Fibroblast of gingiva (primary cell): ENCODE measurements at regions not wholly inside any gene's neighbourhood (a gene's known extent, or its start where the extent isn't known, plus 50 kb on each side); places are given as distances from the start of the nearest gene placed in this dataset.

Experiments used
- DNase-seq: peaks from one replicate; pipeline ENCODE4 v3.0.0-alpha.2; 2011; ENCODE audit warnings: low read depth

DNA sequence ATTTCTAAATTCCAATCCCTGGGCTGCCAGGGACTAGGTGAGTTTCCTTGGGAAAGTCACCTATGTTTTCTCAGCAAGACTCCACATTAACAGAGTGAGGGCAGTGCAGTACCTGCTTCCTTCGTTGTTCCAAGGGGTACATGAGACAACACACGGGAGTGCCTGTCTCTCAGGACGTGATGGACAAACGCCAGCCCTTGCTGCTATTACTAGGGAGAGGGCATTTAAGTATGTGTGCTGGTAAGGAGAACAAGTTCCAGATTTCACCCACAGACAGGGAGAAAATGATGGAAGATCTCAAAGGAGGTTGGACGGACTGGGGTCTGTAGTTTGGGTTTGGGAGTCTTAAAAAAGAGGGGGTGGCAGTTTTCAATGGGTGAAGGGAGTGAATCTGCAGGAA is 195.7 kb downstream of the HERPUD2 start:
- DNase-seq = no peak

DNA sequence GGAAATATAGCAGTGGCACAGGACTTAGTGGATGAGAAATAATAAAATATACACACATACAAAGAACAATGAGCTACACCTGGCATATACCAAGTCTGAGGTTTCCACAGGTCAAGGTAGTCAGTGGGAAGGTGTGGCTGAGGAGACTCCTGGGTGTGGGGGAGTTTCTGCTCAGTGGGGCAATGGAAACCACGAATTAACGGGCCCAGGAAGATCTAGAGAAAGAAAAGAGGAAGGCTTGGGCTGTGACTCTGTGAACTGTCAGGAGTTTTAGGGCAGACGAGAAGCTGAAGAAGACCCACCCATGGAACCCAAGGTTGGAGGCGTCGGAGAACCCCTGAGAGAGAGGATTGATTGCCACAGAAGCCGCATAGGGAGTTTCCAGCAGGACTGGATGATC is 196.5 kb downstream of the HERPUD2 start:
- no peak for DNase-seq

DNA sequence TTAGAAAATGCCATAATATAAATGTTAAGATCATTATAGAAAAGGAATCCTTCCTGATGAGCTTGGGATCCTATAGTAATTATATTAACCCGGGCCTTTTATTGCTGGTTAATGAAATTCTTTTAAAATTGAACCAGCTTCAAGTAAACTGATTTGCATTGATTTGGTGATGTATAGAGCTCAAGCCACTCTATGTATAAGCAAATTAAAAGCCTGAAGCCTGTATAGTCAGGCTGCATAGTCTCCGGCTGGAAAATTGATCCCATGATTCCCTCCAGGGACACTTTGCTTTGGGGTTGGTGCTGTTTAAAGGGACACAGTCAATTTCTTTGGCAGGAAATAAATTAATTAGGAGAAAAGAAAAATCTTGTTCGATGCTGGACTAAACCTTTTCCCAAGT is 199.1 kb downstream of the HERPUD2 start:
- no peak for DNase-seq

DNA sequence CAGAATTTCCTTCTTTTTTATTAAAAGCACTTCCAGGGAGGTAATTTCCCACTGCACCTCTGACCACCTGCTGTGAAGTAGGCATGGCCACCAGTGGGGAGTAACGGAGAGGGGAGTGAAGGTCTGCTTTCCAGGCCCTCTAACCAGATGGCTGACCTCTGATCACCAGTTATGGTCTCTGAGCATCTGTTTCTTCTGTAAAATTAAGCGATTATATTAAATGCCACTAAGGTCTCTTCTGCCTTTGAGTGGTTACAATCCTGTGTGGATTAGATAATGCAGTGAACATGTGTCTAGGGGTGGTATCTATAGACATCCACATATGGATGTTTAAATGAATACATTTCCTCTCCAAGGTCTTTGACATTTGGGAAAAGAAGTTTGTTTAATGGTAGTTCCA is 199.6 kb downstream of the HERPUD2 start:
- DNase-seq = no peak

DNA sequence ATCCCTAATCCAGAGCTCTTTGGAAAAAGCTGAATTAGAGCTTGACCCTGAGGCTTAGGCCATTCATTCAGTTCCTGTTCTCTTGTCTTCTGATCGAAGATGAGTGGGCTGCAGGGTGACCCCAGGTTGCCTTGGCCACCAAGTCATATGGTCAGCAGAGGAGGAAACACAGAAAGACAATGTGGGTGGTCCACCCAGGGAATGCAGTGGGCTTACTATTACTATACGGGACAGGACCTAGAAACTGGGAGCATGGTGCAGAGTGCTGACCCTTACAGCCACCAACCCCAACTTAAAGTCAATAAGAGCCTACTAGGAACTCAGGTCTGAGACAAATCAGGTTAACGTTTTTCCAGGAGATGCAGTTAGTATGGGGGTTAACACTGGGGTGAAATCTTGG is 200.5 kb downstream of the HERPUD2 start:
- no peak for DNase-seq

DNA sequence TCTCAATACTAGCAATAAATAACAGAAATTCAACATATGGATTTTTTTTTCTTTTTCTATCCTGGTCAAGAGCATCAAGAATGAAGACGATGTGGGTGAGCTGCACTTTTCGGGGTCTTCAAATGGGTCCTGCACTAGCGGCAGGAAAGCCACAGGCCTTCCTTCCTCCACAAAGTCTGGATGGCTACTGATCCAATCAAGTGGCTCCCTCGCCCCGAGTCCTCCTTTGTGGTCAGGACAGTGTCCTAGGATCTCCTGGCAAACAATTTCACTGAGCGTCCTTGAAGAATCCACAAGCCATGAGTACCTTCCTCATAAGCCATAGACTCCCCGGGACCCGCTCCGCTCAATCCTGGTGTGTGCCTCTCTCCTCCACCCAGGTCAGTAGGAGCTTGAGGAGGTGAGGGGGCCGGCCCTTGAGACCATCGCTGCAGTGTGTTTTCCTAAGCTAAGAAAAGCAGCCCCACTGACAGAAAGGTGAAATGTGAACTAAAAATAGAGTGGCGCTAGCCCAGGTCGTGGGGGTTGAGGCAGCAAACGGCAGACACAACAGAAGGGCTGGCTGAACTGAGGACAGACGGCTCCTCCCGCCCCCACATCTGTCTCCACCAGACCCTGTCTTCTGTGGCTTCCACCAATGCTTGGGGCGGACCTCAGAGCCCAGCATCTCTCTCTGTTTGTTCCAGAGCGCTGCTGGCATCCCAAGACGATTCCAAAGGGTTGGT is 202.3 kb downstream of the HERPUD2 start:
- no peak for DNase-seq

DNA sequence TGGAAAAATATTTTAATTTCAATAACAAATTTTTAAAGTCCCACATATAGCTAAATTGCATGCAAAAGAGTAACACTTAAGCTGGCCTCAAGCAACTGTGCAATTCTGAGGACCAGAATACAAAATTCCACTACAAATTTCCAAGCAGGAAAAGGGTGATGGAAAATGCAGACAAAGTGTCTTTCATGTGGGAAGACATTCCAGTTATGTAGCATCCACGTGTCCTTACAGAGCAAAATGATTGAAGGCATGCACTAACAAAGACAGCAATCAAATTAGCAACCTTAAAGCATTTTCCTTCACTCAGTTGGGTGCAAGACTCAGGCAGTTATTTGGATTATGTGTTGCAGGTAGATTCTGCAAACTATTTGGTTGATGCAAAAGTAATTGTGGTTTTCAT is 203.7 kb downstream of the HERPUD2 start:
- DNase-seq = no peak

DNA sequence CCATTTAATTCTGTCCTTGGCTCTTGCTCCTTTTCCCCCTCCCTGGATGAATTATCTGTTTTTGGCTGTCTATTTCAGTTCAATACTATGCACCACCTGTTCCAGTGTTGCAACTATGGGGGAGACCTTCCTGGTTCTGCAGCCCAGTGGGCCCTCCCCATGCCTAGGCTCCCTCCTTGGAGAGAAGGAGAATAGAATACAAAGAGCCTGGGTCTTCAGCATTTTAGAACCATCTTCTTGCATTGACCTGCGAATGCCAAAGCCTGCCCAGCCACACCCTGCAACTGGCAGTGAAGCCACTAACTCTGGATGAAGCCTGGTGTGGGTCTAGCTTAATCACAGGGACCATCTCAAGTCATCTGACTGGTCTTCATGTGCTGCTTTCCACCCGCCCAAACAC is 207.1 kb downstream of the HERPUD2 start:
- no peak for DNase-seq

DNA sequence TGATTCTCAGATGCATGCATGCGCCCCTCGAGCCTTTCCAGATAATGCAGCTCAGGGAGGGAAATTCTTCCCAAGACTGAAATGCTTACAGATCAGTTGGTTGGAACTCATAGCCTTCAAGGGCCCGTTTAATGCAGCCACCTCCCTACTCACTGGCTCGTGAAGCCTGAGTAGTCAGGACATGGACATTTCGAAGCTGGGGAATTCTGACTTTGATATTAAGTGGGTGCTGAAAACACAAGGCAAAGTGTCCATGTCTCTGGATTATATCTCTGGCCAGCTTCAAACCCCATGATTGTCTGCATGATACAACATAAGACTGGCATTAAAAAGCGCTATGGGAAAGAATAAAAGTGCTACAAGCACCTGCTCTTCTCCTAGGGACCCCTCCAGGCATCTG is 207.5 kb downstream of the HERPUD2 start:
- no peak for DNase-seq

DNA sequence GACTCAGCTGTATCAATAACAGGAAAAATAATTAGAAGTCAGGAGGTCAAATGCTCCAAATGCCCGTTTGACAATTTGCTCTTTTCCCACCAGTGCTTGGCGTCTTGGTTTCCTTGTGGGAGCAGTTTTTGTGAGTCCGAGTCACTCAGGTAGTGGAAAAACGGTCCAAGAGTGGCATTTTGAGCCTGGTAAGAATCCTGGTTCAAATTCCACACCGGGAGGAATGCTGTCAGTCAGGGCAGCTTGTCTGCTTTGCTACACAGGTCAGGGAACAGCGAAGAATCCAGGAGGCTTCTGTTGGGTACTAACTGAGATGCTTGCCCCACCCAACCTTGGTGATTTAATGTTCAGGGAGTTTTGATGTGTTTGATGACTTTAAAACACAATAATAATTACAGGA is 209.5 kb downstream of the HERPUD2 start:
- no peak for DNase-seq

DNA sequence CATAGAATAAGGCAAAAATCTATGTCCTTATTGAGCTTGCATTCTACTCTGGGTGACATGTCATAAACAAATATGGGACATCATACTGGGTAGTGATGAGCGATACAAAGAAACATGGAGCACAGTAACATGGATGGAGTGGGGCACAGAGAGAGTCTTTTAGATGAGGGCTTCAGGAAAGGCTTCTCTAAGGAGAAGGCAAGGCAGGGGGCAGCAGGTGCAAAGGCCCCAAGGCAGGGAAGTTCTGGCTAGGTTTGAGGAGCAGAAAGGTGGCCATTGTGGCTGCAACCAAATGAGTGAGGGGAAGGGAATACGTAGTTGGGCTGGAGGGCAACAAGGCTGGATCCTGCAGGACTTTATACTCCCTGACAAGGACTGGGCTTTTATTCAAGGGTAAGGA is 211.4 kb downstream of the HERPUD2 start:
- DNase-seq = no peak

DNA sequence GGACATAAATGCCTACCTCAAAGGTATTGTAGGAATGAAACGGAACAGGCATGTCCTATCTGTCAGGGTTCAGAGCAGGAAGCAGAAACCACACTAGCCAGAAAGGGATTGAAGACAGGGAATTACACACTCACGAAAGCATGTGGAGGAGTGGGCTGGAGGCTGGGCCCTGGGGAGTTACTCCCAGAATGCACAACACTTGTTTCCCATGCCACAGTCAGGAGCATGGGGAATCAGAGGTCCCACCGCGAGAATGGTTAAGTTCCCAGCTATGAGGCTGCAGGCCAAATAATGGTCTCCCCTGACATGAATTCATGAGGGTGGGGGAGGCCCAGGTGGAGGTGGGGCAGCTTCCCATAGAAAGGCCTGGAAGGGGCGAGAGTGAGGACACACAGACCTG is 212.7 kb downstream of the HERPUD2 start:
- DNase-seq = no peak

DNA sequence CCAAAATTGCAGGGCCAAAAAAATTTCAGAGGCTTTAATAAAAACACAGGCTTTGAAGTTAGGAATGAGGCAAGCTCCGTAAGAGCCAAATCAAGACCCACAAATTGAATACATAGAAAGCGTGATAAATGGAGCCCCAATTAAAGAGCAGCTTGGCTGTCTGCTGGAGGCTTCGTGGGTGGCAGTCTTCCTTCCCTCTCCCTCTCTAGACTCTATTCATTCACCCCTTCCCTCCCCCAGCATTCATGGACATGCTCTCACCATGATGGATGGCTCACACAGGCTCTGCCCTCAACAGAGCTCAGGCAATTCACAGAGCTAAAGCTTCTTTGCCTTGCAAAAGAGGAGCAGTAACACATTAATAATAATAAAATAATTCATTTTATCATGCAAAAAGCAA is 214.1 kb downstream of the HERPUD2 start:
- no peak for DNase-seq

DNA sequence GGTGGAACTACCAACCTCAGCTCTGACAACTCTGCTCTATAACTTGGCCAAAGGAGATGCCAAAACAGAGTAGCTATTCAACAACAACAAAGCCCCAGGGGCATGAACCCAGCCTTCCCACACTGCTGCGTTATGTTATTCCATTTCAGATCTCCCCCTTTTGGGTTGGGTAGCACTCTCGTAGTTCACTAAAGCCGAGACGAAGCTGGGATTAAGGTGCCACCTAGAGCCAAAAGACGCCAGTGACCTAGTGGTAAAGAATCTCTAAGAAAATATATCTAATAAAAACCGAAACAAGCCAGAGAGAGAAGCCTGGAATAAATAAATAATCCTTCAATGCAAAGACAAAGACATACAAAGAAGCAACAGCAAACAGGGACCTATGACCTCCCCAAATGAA is 217.3 kb downstream of the HERPUD2 start:
- DNase-seq = no peak

DNA sequence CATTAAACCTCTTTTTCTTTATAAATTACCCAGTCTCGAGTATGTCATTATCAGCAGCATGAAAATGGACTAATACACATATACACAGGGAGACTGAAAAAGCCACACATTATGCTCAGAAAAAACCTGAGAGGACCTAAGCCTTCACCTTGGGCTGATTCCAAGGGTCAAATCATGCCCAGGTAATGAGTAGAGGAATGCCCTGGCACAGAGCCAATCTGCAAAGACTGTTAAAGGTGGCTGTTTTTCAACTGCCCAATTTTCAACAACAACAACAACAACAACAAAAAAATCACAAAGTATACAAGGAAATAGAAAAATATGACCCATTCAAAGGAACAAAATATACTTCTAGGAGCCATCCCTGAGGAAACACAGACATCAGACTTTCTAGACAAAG is 220.2 kb upstream of the TBX20 start:
- DNase-seq = no peak

DNA sequence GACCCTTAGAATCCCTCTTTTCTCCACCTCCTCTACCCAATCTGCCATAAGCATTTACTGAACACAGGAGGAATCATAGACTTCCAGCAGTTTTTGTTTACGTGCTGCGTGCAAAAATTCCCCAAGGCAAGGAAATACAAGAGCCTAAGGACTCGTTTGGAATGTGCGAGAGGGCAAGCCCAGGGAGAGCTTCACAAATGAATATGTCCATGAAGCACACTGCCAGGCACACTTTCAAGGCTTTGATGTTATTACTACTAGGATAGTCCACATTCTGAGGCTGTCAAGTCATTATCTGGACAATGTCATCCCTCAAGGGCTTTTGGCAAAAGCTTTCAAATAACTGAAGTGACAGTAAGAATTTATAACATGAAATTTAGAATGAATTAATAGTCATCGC is 214.7 kb upstream of the TBX20 start:
- DNase-seq = no peak

DNA sequence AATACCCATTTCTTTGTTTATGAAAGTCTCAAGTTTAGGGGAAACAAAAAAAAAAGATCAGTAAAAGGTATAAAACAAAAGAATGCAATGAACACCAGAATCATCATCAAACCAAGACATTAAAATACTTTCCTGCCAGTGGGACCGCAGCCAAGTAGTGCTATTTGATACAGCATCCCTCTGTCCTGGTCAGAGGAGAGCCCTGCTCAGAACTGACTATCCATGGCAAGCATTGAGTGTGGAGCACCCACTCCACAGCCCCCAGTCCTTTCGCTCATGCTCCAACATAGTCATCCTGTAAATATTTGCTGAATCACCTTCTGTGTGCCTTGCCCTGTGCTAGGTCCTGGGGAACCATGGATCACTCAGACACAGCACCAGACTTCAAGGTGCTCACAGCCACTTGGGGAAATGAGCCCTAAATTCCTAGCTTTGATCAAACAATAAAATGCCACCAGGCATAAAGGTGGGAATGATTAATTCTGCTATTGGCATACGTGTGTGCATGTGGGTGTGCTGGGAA is 213.6 kb upstream of the TBX20 start:
- DNase-seq = no peak

DNA sequence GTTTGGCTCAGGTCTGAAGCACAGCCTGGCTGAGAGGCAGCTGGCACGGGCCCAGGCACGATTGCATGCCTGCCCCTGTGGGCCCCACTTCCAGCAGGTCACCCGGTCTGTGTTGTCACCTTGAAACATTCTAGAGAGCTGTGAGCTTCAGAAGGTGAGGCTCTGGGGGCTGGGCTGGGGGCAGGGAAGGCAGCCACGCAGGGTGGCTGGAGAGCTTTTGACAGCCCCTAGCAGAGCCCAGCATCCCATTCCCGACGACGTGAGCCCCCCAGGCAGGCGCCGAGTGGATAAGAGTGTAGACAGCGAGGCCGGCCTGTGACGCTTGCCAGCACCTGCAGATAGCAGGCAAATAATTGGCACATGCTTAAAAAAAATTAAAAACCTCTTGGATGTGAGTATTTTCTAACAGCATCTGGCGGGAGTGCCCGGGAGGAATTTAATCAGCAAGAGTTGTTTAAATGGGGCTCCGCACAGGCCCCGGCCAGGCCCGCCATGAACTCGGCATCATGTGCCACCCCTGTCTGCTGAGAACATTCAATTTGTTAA is 212.0 kb upstream of the TBX20 start:
- DNase-seq = no peak

DNA sequence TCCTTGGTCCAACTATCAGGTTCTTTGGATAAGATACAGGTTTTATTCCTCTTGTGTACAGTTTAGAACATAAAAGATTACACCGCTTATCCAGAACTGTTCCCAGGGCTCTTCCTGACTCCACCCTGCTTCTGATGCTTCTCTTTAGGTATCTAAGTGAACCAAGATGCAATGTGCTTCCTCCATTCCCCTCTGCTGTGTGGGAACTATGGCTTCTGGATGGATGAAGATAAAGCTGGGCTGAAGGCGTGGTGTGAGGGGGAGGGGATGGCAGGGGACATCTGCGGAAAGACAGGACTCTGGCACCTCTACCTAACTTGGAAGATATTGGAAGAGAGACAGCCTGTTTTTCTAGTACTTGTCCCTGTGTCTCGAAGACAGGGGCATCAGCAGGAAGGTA is 209.9 kb upstream of the TBX20 start:
- no peak for DNase-seq

DNA sequence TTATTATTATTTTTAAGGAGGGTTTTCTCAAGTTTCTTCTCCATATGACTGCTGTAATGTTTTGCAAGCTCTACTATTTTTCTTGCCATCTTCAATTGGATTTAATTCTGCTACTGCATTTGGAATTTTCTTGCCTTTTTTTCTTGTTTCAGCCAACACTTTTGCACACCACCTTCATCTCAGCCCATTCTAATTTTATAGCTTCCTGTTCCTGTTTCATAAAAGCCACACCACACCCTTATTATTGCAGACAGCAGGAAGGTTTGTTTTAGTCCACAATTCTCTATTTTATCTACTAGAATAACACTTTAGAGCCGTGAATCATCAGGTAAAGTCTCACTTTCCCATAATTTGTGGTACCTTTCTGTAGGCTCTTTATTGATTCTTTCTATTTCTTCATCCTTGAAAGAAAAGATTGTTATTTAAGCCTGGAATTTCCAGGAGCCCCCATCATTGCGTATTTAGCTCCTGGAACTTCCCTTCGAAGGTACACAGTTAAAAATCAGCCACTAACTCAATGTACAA is 209.3 kb upstream of the TBX20 start:
- DNase-seq = no peak

DNA sequence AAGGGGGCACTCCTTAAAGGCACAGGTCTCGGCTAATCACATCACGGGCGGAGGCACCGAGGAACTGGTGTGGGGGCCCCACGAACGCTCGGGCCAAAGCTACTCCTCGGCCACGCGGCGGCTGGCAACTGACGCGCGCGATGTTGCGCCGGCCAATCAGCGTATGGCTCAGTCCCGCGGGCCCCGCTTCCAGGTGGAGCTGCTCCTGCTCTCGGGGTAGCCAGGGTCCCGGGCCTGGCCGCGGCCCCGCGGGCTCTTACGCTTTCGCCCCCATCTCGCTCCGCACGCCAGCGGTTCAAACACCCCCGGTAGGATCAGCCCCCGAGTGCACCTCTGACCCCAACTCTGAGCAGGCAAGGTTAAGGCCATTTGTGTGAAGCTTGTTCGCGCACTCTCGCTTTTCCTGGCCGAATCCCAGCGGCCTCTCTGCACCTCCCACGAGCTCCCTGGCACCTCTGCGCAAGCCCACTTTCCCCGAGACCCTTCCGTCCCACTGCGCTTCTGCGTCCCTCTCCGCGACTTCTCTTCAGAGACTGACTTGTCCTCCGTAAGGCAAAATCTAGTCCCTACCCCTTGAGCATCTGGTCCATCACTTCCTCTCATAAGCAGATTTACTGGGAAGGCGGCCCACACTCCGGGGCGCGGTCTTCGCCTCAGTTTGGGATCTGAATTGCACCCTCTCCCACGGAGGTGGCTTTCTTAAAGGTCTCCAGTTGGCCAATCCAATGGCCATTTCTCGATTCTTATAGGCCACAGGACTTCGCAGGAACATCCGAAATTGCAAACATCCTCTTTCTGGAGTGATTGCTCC is 200.9 kb upstream of the TBX20 start:
- no peak for DNase-seq

DNA sequence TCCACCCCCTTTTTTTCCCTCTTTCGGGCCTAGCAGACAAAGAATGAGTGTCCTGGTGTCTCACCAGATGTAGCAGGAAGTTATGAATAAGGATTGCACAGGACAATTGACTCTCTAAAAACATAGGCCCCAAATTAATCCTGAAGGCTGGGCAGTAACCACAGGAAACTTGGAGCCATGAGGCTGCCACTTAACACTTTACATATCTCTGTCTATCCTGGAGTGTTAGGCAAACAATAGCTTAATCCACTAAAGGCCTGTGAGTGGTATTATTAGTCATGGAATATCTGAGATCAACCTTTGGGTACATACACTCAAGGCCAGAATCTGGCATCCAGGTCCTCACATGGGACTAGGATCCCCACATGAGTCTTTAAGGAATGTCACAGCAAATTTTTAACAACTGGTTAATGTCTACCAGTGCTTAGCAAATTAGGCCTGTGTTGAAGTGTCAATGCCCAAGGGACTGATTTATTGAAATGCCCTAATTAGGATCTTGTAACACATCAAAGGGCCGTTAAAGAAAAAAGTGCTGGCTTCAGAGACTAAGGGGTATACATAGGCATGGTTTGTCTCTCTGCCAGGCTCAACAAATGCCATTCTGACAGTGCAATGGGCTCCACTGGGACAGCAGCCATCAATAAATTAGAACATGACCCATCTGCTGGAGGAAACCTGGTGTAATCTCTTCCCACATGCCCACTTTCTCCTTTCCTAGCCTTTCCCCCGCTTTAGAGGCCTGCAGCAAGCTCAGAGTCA is 196.7 kb upstream of the TBX20 start:
- no peak for DNase-seq
